ENCODE measurements at regions not wholly inside any gene's neighbourhood (a gene's known extent, or its start where the extent isn't known, plus 50 kb on each side); places are given as distances from the start of the nearest gene placed in this dataset.
A peak's percentile ranks its signal among the peaks of the same experiment; 100 is the strongest.

GRCh38 chr21:14688412-14688811 is 142.3 kb upstream of the SAMSN1 start (continued):
- TF ChIP-seq BCL11A (IDR thresholded peaks at IDR 0.05; ENCODE audit: low read depth, low read length) (peak; percentile 41; the same call in 1 of the 2 replicates), MEF2B (IDR thresholded peaks at IDR 0.05; ENCODE audit: partially characterized antibody, poor library complexity, severe bottlenecking) (no peak), ELK1 (IDR thresholded peaks at IDR 0.05; ENCODE audit: low read depth, low read length) (no peak), FOXK2 (IDR thresholded peaks at IDR 0.05) (no peak), NKRF (conservative IDR thresholded peaks at IDR 0.05) (no peak), NR2C2 (IDR thresholded peaks at IDR 0.05; ENCODE audit: borderline replicate concordance, control insufficient read depth, insufficient read length, low read depth) (no peak), CTCF (IDR thresholded peaks at IDR 0.05 in 2 of 3, conservative IDR thresholded peaks at IDR 0.05 in 1 of 3; ENCODE audit: control insufficient read depth in 2 of 3, extremely low read depth in 1 of 3, insufficient read depth in 1 of 3, low read depth in 3 of 3, low read length in 3 of 3) (0 out of 6 replicates have a peak, but pooled peaks of 1 of the 3 experiments have one; percentile 12), ATF7 (IDR thresholded peaks at IDR 0.05; ENCODE audit: low read depth) (no peak), TBL1XR1 (IDR thresholded peaks at IDR 0.05; ENCODE audit: low read depth, low read length) (no peak), SIX5 (IDR thresholded peaks at IDR 0.05; ENCODE audit: low read depth, low read length, severe bottlenecking) (no peak), CBX5 (IDR thresholded peaks at IDR 0.05; ENCODE audit: low read depth) (no peak), SUPT20H (IDR thresholded peaks at IDR 0.05; ENCODE audit: borderline replicate concordance, control insufficient read depth, low read depth, low read length) (no peak), ZNF687 (IDR thresholded peaks at IDR 0.05) (no peak), MYB (IDR thresholded peaks at IDR 0.05; ENCODE audit: borderline replicate concordance, low read depth, low read length) (no peak), JUNB (IDR thresholded peaks at IDR 0.05) (peak; percentile 84), SREBF2 (IDR thresholded peaks at IDR 0.05; ENCODE audit: low read length) (no peak), PRDM15 (CRISPR knock-in tag; IDR thresholded peaks at IDR 0.05) (no peak), PML (IDR thresholded peaks at IDR 0.05; ENCODE audit: low read length) (0 out of 2 replicates have a peak, but pooled peaks have one; percentile 44)
